ENCODE measurements at regions not wholly inside any gene's neighbourhood (a gene's known extent, or its start where the extent isn't known, plus 50 kb on each side); places are given as distances from the start of the nearest gene placed in this dataset.

- no peaks in the 10 kb centered on the region for H3K79me2 ChIP-seq (ENCODE audit: insufficient read depth, low read length)
- H3K4me2 ChIP-seq (ENCODE audit: insufficient read depth, low read length), result no peak overlapping the region
- H4K20me1 ChIP-seq (ENCODE audit: insufficient read depth, low read length), result no peaks in the 10 kb centered on the region
- no peaks in the 10 kb centered on the region for H3K36me3 ChIP-seq (ENCODE audit: insufficient read depth, low read length)
- H3K27me3 ChIP-seq (ENCODE audit: insufficient read depth, low read length, poor library complexity), result peaks cover 2% of the 10 kb centered on the region
- DNase-seq (no peak), ATAC-seq (ENCODE audit: insufficient read depth, low read depth) (no peak)
- H3K9me3 ChIP-seq (ENCODE audit: insufficient read depth, low read length, severe bottlenecking), result no peaks in the 10 kb centered on the region
- H2AFZ ChIP-seq (ENCODE audit: low read depth, low read length), result no peak overlapping the region
- TF ChIP-seq EZH2 (IDR thresholded peaks at IDR 0.05; ENCODE audit: borderline replicate concordance, low read depth, low read length, severe bottlenecking) (no peak), CTCF (IDR thresholded peaks at IDR 0.05; ENCODE audit: borderline replicate concordance, extremely low read depth, low read length, poor library complexity, severe bottlenecking) (no peak)
- H3K4me1 ChIP-seq (ENCODE audit: insufficient read depth, low read length), result no peaks in the 10 kb centered on the region
- no peak overlapping the region for H3K27ac ChIP-seq (ENCODE audit: low read length)
- no peak overlapping the region for H3K4me3 ChIP-seq (ENCODE audit: low read depth in 1 of 2, low read length in 2 of 2)
- no peak overlapping the region for H3K9ac ChIP-seq (ENCODE audit: low read depth, low read length)
Observed at GRCh38 chr5:152465140-152465539, 60.1 kb upstream of the NMUR2 start.

GRCh38 chr5:152466085-152466745 is 61.1 kb upstream of the NMUR2 start:
- TF ChIP-seq EZH2 (IDR thresholded peaks at IDR 0.05; ENCODE audit: borderline replicate concordance, low read depth, low read length, severe bottlenecking) (no peak), CTCF (IDR thresholded peaks at IDR 0.05; ENCODE audit: borderline replicate concordance, extremely low read depth, low read length, poor library complexity, severe bottlenecking) (no peak)
- Histone ChIP-seq H4K20me1 (ENCODE audit: insufficient read depth, low read length) (no peaks in the 10 kb centered on the region), H3K4me2 (ENCODE audit: insufficient read depth, low read length) (no peak overlapping the region), H3K9me3 (ENCODE audit: insufficient read depth, low read length, severe bottlenecking) (no peaks in the 10 kb centered on the region), H3K27me3 (ENCODE audit: insufficient read depth, low read length, poor library complexity) (peaks cover 2% of the 10 kb centered on the region), H3K4me1 (ENCODE audit: insufficient read depth, low read length) (no peaks in the 10 kb centered on the region), H3K4me3 (ENCODE audit: low read depth in 1 of 2, low read length in 2 of 2) (no peak overlapping the region), H3K27ac (ENCODE audit: low read length) (no peak overlapping the region), H3K36me3 (ENCODE audit: insufficient read depth, low read length) (no peaks in the 10 kb centered on the region), H3K9ac (ENCODE audit: low read depth, low read length) (no peak overlapping the region), H3K79me2 (ENCODE audit: insufficient read depth, low read length) (no peaks in the 10 kb centered on the region), H2AFZ (ENCODE audit: low read depth, low read length) (no peak overlapping the region)
- DNase-seq (no peak), ATAC-seq (ENCODE audit: insufficient read depth, low read depth) (no peak)

DNA sequence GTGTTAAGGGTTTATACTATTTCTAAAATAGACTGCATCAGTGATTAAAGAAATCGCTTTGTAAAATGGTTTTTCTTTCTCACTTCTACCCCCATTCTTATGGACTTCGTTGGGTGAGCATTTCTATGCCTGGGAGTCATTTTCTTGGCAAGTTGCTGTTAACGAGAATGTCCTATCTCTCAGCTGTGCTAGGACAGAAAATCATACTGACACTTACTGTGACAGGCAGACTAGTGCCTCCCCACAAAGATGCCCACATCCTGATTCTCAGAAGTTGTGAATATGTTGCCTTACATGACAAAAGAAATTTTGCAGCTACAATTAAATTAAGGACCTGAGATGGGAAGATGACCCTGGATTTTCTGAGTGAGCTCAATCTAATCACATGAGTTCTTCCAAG is 65.1 kb upstream of the NMUR2 start:
- Histone ChIP-seq H3K4me1 (ENCODE audit: insufficient read depth, low read length) (no peaks in the 10 kb centered on the region), H3K27me3 (ENCODE audit: insufficient read depth, low read length, poor library complexity) (peaks cover 13% of the 10 kb centered on the region), H3K36me3 (ENCODE audit: insufficient read depth, low read length) (no peaks in the 10 kb centered on the region), H3K4me2 (ENCODE audit: insufficient read depth, low read length) (no peak overlapping the region), H3K9ac (ENCODE audit: low read depth, low read length) (no peak overlapping the region), H2AFZ (ENCODE audit: low read depth, low read length) (no peak overlapping the region), H3K27ac (ENCODE audit: low read length) (no peak overlapping the region), H3K9me3 (ENCODE audit: insufficient read depth, low read length, severe bottlenecking) (no peaks in the 10 kb centered on the region), H3K4me3 (ENCODE audit: low read depth in 1 of 2, low read length in 2 of 2) (no peak overlapping the region), H3K79me2 (ENCODE audit: insufficient read depth, low read length) (no peaks in the 10 kb centered on the region), H4K20me1 (ENCODE audit: insufficient read depth, low read length) (no peaks in the 10 kb centered on the region)
- TF ChIP-seq EZH2 (IDR thresholded peaks at IDR 0.05; ENCODE audit: borderline replicate concordance, low read depth, low read length, severe bottlenecking) (no peak), CTCF (IDR thresholded peaks at IDR 0.05; ENCODE audit: borderline replicate concordance, extremely low read depth, low read length, poor library complexity, severe bottlenecking) (no peak)
- no peak for ATAC-seq (ENCODE audit: insufficient read depth, low read depth)
- DNase-seq, result no peak

Data from DND-41 (cell line).